Smooth muscle cell of the brain vasculature (primary cell): ENCODE measurements at regions not wholly inside any gene's neighbourhood (a gene's known extent, or its start where the extent isn't known, plus 50 kb on each side); places are given as distances from the start of the nearest gene placed in this dataset.

Source experiments
- DNase-seq: peaks from one replicate; pipeline ENCODE4 v3.0.0-alpha.2; 2012; ENCODE audit warnings: low read depth, low spot score

DNA sequence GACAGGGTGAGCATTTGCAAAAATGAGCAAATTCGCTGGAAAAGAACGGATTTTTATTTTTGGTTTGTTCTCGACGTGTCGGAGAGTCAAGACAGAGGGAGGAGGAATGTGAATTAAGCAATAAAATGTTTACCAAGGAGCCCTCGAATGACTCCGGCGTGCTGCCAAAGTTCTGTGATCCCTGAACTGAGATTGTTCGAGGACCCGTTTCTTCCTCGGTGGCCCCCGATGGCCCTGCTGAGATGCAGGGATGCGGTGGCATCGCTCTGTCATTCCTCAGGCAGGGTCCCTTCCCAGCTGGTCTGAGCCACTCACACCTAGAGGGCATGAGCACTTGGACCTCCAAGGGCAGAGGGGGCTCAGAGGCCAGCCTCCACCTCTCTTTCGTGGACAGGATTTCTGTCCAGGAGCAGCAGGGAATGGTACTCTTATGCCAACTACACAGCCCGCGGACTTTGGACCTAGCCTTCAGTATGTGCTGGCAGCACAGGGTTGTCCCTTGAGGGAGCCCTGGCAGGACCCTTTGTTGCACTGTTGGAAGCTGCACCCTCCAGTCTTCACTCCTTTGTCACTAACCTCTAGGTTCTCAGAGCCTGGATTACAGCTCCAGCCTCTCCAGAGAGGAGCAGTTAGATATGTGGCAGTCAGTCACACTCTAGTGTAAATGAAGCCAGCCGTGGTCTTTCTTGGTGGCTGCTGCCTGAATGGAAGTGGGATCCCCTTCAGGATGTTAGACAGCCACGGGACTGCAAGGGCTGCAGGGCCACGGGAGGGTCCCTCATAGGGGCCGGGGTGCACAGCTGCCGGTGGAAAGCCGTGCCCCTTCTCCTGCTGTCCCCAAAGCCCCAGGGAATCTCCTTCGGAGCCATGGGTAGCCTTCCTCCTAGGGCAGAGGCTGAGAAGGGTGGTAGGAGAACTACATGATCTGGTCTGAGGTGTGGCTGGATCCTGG, 109.4 kb upstream of the ANO1 start:
- no peak for DNase-seq

DNA sequence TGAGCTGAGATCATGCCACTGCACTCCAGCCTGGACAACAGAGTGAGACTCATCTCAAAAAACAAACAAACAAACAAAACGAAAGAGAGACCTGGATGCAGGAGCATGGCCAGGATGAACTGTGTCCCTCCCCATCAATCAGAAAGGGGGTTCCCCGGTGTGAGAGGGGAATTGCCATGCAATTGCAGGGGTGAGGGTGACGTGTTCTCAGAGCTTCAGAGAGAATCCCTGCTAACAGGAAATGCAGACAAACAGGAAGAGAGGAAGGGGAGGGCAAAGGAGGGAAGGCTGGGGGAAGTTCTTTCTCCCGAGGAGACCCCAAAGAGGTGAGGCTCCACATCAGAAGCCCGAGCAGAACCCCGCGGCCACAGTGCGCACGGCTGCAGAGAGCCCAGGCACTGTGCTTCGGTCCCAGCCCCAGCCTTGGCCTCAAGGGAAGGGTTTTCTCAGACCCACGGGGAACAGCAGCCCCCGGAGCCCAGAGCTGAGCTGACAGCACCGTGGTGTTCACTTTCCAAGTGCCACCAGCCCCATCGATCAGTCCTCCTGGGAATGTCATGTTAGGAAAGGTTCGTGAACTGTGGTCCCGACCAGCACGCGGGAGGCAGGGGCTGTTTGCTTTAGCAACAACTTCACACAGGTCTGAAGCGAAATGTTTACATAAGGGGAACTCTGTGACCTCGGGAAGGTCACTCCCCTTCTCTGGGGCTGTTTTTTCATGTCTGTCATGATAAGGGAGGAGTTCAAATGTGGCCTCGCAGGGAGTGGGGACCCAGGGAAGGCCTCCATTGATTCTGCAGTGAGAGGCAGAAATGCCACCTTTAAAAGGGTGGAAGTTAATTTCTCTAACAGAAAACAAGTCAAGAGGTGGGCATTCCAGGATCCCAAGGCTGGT, 108.0 kb upstream of the ANO1 start:
- DNase-seq = no peak

DNA sequence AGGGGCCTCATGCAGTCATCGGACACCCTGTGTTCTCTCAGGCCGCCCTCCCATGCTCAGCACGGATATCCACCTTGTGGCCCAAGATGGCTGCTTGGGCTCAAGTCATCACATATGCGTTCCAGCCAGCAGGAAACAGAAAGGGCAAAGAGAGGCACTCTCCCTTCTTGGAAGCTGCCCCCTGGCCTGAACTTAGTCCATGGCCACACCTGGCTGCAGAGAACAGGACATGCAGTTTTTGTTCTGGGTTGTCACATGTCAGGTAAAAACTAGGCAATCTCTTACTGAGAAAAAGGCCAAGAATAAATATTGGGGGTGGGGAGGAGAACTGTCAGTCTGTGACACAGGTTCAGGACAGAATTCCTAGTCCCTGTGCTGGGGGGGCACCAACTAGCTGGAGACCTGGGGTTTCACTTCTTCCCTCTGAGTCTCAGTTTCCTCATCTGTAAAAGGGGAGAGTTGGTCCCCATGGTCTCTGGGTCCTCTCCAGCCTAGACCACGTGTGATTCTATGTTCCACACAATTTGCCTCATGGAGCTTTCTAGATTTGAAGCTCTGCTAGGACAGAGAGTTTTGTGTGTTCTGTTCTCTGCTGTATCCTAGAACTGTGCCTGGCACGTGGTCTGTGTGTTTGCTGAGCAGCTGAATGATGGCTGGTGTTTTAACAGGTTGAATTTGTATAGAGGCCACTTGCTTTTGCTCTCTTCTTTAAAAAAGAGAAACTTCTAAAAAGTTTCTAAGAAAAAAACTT, 107.2 kb upstream of the ANO1 start:
- DNase-seq = no peak

GRCh38 chr11:69971741-69972140, 106.4 kb upstream of the ANO1 start:
- DNase-seq = no peak

DNA sequence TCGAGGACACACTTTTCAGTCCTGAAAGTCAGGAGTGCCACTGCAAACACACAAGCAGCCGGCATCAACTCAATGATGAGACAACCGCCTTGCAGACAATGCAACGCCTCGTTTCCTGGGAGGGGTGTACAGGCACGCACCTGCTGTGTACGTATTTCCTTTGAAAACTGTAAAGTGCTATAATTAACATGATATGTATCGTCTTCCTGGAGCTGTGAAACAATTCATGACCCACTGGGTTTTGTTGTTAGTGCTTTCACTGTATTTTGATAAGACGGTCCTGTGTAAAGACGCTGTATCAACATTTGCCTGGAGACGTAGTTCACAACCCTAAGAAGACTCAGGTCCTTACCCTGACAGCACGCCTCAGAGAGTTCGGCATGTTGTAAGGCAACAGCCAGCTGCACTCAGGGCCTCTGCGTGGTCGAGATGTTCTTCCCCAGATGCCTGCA, 105.7 kb upstream of the ANO1 start:
- DNase-seq = no peak

- no peak for DNase-seq
Measured at GRCh38 chr11:69974528-69974927, 103.6 kb upstream of the ANO1 start.

DNA sequence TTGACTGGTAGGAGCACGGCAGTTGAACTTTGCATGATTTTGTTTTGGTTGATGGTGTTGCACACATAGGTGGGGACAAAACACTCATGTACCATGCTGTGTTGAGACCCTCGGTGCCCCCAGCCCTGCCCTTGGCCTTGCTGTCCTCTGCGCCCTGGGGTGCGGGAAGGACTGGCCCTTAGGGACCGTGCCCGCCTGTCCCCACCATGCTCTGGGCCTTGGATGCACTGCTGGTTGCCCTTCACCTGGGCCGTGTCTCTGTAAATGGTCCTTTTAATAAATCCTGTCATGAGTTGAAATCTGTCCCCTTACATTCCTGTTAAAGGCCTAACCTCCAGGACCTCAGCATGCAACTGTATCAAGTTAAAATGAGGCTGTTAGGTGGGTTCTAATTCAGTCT, 102.3 kb upstream of the ANO1 start:
- no peak for DNase-seq

DNA sequence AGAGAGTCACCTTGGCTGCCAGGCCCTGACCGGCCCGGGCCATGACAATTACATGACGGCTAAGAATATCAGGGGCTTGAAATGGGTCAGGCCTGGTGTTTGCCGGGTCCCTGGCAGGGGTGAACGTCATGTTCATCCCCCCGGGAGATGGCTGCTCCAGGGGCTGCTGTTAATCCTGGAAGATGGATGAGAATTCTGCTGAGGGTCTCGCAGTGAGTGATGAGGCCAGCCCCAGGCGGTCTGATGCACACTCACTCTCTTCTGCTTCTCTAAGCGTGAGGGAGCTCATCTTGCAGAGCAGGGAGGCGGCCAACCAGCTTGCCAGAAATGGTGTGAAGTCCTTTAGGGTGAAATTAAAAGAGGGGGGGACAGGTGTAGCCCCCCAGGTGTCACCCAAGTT, 101.3 kb upstream of the ANO1 start:
- DNase-seq = no peak

DNA sequence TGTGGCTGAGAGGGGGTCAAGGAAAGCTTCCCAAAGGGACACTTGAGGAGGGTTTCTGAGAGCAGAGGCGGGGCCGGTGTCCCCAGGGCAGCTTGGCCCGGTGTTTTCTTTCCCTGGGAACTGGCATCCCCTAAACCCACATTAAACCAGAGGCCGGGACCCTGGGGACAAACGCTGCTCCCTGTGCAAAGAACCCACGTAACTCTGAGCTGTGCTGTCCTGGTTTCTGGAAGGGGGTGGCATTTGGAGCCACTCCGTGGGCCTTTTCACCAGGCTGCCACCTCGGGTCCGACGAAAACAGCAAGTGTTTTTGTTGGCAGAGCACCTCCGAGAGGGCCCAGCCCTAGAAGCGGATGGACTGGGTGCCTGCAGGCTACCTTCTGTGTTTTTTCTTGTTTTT, 100.2 kb upstream of the ANO1 start:
- DNase-seq = no peak

GRCh38 chr11:69978841-69979614, 99.1 kb upstream of the ANO1 start:
- DNase-seq = no peak

DNA sequence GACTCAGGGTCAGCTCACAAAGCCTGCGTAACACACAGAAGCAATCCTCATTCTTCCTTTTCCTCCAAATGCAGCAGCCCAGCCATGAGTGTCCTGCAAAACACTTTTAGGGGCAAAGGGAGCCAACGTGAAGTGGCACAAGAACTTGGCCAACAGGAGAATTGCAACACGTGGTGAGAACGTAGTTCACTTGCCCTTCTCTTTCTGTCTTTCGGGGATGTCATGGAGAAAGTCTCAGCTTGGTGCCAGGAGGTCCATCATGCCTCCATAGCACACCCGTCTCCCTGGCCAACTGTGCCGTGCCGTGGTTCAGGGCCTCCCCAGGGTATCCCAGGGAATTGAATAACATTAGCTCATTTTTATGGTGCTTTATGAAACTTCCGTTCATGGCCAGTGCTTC, 98.5 kb upstream of the ANO1 start:
- DNase-seq = no peak

GRCh38 chr11:69981119-69981784, 96.9 kb upstream of the ANO1 start:
- no peak for DNase-seq

DNA sequence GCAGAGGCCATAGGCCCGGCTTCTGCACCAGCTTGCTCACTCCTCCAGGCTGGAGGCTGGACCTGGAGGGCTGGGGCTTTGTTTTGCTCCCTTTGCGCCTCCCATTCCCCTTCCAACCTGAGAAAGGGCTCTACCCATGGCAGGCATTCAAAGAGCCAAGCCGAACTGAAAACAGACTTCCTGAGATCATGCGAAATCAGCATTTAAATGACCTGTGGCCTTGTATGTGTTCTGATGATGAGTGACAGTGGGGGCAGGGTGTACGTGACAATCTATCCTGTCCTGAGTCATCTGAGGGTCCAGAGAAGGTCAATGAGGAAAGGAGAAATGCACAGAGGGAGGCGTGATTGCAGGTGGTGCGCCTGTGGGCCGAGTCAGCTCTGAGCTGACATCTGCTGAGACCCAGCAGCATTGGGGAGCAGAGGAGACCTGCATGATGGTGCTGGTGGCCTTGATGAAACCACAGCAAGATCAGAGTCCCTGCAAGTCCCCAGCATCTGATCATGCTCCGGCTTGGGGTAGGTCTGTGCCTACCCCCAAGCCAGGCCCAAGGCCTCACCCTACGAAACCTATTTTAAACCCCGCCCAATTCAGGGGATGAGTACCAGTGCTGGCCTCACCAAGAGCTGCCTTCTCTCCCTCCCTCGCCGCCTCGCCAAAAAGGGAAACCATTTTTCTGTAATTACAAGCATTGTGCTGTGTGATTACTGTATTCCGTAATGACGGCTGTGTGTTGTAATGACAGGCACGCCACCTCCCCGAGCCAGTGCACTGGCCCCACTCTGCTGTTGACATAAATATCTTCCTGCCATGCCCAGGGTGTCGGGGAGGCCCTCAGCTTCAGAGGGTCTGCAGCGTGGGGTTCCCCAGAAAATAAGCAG, 95.2 kb upstream of the ANO1 start:
- DNase-seq = no peak

DNA sequence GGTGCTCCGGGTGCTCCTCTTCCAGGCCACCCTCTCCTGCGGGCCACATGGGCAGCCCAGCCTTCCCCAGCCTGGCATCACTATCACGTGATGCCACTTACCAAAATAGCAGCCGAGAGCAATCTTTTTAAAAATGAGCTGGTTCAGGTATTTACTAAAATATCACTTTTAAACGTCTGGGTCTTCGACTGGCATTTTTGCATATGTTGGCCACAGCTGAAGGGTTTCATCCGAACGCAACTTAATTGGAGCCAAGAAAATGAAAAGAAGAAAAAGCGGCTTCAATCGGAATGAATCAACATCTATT, 94.6 kb upstream of the ANO1 start:
- DNase-seq = no peak

GRCh38 chr11:69983897-69984438, 94.1 kb upstream of the ANO1 start:
- DNase-seq = no peak

GRCh38 chr11:69984457-69985261, 93.5 kb upstream of the ANO1 start:
- no peak for DNase-seq

GRCh38 chr11:69985331-69985640, 92.8 kb upstream of the ANO1 start:
- DNase-seq = no peak

- no peak for DNase-seq
Measured at GRCh38 chr11:69985641-69986439, 92.3 kb upstream of the ANO1 start.
